GM18502 (cell line): ENCODE measurements at regions not wholly inside any gene's neighbourhood (a gene's known extent, or its start where the extent isn't known, plus 50 kb on each side); places are given as distances from the start of the nearest gene placed in this dataset.

Experiments used
- ATAC-seq: cut with Tn5 transposase; IDR thresholded peaks from one replicate; pipeline ENCODE4 v1.9.1; 2021; ENCODE audit warnings: mild to moderate bottlenecking; ENCODE audit not compliant: unreplicated experiment, poor library complexity

DNA sequence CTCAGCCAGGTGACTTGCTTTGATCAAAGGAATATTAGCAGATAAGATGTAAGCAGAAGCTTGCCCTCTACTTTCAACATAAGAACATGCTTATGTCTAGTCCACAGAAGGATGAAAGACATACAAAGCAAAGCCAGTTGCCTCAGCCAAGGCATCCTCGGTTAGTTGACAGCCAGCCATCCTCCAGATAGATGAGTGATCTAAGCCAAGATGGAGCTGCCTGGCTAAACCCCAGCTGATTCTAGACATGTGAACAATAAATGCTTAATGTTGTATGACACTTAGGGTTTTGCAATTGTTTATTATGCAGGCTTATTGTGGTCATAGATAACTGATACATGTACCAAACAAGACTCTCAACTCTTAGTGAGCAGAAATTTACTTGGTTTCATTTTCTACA lies 157.6 kb upstream of the TMTC2 start:
- ATAC-seq: no peak

- ATAC-seq: no peak
Measured at GRCh38 chr12:82529954-82530353, 156.8 kb upstream of the TMTC2 start.

GRCh38 chr12:82530394-82530793 lies 156.3 kb upstream of the TMTC2 start:
- no peak for ATAC-seq

- no peak for ATAC-seq
Measured at GRCh38 chr12:82533341-82533740, 153.4 kb upstream of the TMTC2 start.

DNA sequence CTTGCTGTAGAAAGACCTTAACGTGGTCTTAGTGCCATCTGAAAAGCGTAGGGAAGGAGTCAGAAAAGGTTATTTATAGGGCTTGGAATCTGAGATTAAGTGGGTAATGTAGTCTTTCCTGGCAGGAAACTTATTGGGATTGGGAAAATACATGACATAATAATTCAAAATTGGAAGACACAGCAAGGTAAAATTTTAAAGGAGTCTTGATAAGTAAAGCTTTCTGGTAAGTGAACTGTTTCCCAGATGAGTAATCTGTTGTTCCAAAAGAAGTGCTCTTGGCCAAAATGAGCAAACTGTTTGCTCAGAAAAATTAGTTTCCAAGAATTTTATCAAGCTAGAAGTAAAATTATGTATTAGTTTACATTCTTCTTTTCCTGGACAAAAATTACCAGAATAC lies 149.3 kb upstream of the TMTC2 start:
- ATAC-seq: no peak

DNA sequence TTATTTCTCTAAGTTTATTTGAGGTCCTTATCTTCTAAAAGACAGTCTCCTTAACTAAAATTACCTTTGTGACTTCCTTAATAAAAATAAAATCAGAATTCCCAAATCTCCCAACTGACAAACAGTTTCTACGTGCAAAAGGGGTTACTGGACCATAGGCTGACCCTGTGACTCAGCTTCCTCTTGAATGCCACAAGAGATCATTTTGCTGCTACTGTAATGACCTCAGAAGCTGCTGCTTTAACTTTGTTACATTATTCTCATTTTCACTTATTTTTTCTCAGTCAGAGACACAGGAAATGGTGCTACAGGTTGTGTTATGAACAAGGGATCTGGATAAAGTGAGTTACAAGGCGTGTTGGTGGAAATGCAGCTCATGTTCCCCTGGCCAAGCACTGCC lies 132.2 kb upstream of the TMTC2 start:
- ATAC-seq: peak; percentile 64

DNA sequence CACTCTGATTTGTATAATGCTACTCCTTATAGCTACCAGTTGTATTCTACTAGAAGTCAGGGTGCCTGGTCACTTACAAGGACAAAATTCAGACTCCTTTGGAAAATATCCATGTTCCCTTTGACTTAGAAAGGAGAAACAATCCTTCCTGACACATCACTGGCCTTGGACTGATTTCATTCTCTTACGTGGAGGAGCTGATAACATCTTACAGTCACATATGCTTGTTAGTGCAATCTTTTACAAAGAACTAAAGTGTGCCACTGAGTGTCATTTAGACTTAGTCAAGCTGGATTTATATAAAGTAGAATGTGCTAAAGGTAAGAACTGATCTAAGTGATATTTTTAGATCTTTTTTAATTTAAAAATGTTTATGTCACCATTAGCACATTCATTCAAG lies 131.0 kb upstream of the TMTC2 start:
- ATAC-seq: no peak

GRCh38 chr12:82565966-82566365 lies 120.7 kb upstream of the TMTC2 start:
- no peak for ATAC-seq

DNA sequence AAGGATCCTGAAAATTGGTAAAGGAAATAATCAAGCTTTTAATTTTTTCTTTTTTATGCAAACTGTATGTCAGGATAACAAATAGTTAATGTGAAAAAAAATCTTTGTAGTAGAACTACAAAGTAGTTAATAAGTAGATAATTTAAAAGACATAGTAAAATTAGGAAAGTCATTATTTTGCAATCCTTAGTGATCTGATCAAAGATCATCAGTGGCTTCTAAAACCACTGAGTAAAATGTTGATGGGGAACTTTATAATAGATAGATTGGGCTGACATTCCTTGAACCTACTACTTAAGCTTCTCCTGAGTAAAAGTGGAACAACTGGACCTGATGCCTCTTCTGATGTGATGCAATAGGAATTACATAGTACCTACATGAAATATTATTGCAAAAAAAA lies 119.0 kb upstream of the TMTC2 start:
- ATAC-seq: no peak

DNA sequence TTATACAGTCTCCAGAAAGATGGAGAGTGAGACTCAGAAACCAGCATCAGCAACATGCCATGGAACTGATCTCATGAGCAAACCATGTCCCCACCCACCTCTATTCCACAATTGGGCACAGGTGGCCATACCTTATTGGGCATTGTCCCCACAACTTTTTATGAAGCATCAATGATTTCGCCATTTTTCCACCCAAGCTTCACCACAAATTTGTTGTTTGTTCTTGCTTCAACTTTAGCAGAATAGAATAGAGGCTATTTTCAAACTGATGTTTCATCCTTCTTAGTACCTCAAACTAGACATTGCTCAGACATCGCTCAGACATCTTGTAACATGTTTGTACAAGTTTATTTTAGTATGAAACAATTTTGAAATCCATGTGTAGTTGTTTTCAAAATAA lies 112.5 kb upstream of the TMTC2 start:
- no peak for ATAC-seq

- ATAC-seq: no peak
Measured at GRCh38 chr12:82578725-82579124, 108.0 kb upstream of the TMTC2 start.

DNA sequence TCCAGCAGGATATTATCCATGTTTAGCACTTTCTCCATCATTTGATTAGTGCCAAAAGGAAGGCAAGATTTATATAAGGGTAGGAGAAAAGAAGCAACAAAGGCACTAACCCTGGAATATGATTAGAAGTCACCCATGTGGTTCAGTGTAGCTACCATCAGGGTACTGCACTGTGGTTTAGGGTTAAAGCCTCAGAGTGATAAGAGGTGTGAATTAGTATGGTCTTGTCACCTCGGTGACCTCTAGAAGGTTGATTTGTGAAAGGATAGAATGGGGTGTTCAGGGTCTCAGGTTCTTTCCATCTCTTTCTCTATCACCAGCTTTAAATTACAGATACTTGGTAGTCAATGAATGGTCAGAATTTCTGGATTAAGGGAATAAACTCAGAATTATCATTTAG lies 103.0 kb upstream of the TMTC2 start:
- ATAC-seq: no peak

DNA sequence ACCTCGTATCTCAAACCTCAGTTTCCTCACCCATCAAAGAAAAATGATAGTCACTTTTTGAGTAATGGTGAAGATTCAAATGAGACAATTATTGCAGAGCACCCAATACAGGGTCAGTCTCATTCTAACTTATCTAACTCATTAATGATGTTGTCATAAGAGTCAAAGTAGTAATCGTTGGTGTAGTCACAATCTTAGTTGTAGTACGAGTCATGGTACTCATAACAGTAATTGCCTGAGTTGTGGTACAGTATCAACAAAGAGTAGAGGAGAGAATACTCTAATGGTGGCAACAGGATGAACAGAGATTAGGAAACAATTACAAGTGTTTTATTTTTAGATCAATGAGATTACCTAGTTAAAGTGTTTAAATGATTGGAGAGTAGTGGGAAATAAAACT lies 93.6 kb upstream of the TMTC2 start:
- ATAC-seq: peak; percentile 65

DNA sequence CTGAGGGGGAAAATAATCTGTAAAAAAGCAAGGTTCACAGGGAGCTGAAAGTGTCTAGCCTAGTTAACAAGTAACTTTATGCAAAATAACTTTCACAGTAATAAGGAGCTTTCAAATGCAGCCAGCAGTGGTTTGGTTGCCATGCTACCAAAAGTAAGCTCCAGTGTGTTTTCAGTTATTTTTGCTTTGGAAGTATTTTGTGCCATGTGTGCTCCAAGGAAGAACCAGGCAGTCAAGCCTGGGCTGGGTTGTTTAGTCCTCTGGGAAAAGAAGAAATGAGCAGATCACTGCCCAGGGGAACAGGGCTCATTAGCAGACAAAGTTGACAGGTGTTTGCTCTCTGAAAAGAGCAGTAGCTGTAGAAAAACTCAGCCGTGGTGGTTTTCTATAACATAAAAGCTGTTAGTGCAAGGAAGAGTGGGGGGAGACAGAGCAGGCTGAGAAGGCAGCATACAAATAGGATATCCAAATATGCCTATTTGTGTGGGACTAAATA lies 92.8 kb upstream of the TMTC2 start:
- peak; percentile 93 for ATAC-seq

DNA sequence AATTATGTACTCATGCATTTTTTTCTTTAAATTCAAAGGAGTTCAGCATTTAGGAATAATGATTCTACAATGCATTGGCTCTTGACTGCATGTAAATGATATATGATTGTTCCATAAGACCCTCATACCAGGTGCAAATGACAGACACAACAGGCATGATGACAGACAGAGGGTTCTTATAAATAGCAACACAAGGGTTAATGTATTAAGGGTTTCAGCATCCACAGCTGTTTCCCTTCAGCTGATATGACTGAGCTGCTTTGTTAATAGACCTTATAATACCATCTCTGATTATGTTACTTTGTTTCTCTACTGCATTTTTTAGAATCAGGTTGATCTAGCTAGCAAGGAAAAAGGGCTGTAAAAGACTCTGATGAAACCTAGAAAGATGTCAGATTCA lies 90.8 kb upstream of the TMTC2 start:
- no peak for ATAC-seq

DNA sequence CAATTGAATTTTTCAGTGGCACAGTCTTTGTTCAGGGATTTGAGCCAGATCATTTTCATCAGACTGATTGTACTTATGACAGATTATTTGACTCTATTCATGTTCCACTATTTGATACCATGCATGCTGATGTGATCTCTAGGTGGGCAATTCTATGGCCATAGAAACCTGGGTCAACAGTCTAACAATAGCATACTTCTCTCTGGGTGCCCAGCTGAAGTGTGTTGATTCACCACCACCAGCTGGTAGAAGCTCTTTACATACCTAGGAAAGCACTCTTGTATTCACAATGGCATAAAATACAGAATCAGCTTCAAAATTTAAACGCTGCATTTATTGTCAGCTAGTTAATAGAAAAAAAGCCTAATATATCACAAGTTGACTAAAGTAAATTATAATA lies 90.2 kb upstream of the TMTC2 start:
- no peak for ATAC-seq

DNA sequence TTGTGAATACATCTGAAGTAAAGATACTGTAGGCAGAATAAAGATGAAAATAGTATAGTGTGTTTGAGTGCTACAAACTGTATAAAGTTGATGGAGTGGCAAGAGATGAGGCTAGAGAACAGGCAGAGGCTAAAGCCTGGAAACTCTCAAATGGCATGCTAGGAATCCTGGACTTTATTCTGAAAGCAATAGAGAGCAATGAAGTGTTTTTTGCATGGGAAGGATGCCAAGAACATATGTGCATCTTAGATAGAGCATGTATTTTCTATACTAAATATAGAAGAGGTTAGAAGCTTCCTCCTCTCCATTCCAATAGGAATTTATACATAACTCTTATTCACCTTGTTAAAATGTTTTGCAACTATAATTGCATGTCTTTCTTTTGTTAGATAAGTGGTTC lies 86.3 kb upstream of the TMTC2 start:
- no peak for ATAC-seq

DNA sequence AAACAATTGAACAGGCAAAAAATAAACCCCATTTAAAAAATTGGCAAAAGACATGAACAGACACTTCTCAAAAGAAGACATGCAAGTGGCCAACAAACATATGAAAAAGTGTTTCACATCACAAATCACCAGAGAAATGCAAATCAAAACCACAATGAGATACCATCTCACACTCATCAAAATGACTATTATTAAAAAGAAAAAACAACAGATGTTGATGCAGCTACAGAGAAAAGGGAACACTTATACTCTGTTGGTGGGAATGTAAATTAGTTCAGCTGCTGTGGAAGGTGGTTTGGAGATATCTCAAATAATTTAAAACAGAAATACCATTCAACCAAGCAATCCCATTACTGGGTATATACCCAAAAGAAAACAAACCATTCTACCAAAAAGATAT lies 83.1 kb upstream of the TMTC2 start:
- ATAC-seq: peak; percentile 66

DNA sequence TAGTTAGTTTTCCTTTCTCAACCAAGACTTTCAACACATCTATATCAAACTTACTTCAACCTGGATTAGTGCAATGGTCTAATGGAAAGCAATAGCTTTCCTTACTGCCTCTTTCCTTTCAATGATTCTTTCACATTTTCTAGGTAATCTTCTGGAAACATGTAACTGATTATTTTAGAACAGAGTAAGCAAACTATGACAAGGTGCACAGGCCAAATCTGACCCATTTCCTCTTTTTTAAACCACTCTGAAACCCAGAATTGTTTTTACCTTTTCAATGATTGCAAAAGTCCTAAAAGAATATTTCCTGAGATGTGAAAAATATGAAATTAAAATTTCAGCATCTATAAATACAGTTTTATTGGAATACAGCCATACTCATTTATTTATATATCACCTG lies 81.6 kb upstream of the TMTC2 start:
- ATAC-seq: peak; percentile 68

- no peak for ATAC-seq
Measured at GRCh38 chr12:82608706-82609105, 78.0 kb upstream of the TMTC2 start.

GRCh38 chr12:82609234-82609914 lies 77.3 kb upstream of the TMTC2 start:
- ATAC-seq: no peak

GRCh38 chr12:82619644-82620043 lies 67.1 kb upstream of the TMTC2 start:
- no peak for ATAC-seq

GRCh38 chr12:82620917-82621316 lies 65.8 kb upstream of the TMTC2 start:
- ATAC-seq: no peak
